ENCODE measurements at regions not wholly inside any gene's neighbourhood (a gene's known extent, or its start where the extent isn't known, plus 50 kb on each side); places are given as distances from the start of the nearest gene placed in this dataset.
A peak's percentile ranks its signal among the peaks of the same experiment; 100 is the strongest.

- ATAC-seq (no peak), DNase-seq (ENCODE audit: low spot score) (no peak)
- intact Hi-C loops (cut with DNase I) = no loop called here
Observed at GRCh38 chr2:16513626-16514025, 152.0 kb downstream of the CYRIA start.

GRCh38 chr2:16511041-16511440 lies 154.6 kb downstream of the CYRIA start:
- intact Hi-C loops (cut with DNase I) = no loop called here
- ATAC-seq = no peak
- no peak for DNase-seq (ENCODE audit: low spot score)

GRCh38 chr2:16509042-16509441 lies 156.6 kb downstream of the CYRIA start:
- no peak for ATAC-seq
- no peak for DNase-seq (ENCODE audit: low spot score)
- intact Hi-C loops (cut with DNase I) = loop anchor here (10.0 kb wide), 1 partner anchor 874 kb away; no protein-coding TSS in a partner anchor

- no peak for DNase-seq (ENCODE audit: low spot score)
- ATAC-seq = no peak
- intact Hi-C loops (cut with DNase I) = loop anchor here (10.0 kb wide), 1 partner anchor 874 kb away; no protein-coding TSS in a partner anchor
Observed at GRCh38 chr2:16508490-16508851, 157.2 kb downstream of the CYRIA start.

- peak; percentile 83 for ATAC-seq
- DNase-seq (ENCODE audit: low spot score) = peak; percentile 63
- intact Hi-C loops (cut with DNase I) = loop anchor here (10.0 kb wide), 1 partner anchor 873 kb away; no protein-coding TSS in a partner anchor
Observed at GRCh38 chr2:16507655-16508489, 157.8 kb downstream of the CYRIA start.

GRCh38 chr2:16506366-16506765 lies 159.3 kb downstream of the CYRIA start:
- ATAC-seq = no peak
- no peak for DNase-seq (ENCODE audit: low spot score)
- intact Hi-C loops (cut with DNase I) = loop anchor here (10.0 kb wide), 1 partner anchor 872 kb away; no protein-coding TSS in a partner anchor

- intact Hi-C loops (cut with DNase I) = no loop called here
- DNase-seq (ENCODE audit: low spot score) (no peak), ATAC-seq (peak; percentile 63)
Observed at GRCh38 chr2:16496426-16497388, 168.9 kb downstream of the CYRIA start.

GRCh38 chr2:16495509-16496208 lies 170.0 kb downstream of the CYRIA start:
- ATAC-seq = peak; percentile 96
- intact Hi-C loops (cut with DNase I) = no loop called here
- no peak for DNase-seq (ENCODE audit: low spot score)

- DNase-seq (ENCODE audit: low spot score) (no peak), ATAC-seq (no peak)
- intact Hi-C loops (cut with DNase I) = loop anchor here (5.0 kb wide), 1 partner anchor 1262 kb away; no protein-coding TSS in a partner anchor
Observed at GRCh38 chr2:16494836-16495508, 170.7 kb downstream of the CYRIA start.

- DNase-seq (ENCODE audit: low spot score) = no peak
- ATAC-seq = no peak
- intact Hi-C loops (cut with DNase I) = loop anchor here (5.0 kb wide), 1 partner anchor 1264 kb away; no protein-coding TSS in a partner anchor
Observed at GRCh38 chr2:16493788-16494187, 171.8 kb downstream of the CYRIA start.

GRCh38 chr2:16487686-16488085 lies 177.9 kb downstream of the CYRIA start:
- intact Hi-C loops (cut with DNase I) = no loop called here
- ATAC-seq (no peak), DNase-seq (ENCODE audit: low spot score) (no peak)

- no peak for DNase-seq (ENCODE audit: low spot score)
- ATAC-seq = no peak
- intact Hi-C loops (cut with DNase I) = no loop called here
Observed at GRCh38 chr2:16485251-16485650, 180.4 kb downstream of the CYRIA start.

- no peak for ATAC-seq
- no peak for DNase-seq (ENCODE audit: low spot score)
- intact Hi-C loops (cut with DNase I) = no loop called here
Observed at GRCh38 chr2:16482460-16482859, 183.2 kb downstream of the CYRIA start.

- ATAC-seq = no peak
- intact Hi-C loops (cut with DNase I) = no loop called here
- DNase-seq (ENCODE audit: low spot score) = no peak
Observed at GRCh38 chr2:16481351-16481750, 184.3 kb downstream of the CYRIA start.

- DNase-seq (ENCODE audit: low spot score) (no peak), ATAC-seq (no peak)
- intact Hi-C loops (cut with DNase I) = no loop called here
Observed at GRCh38 chr2:16479721-16480120, 185.9 kb downstream of the CYRIA start.

GRCh38 chr2:16478434-16479210 lies 187.0 kb downstream of the CYRIA start:
- intact Hi-C loops (cut with DNase I) = no loop called here
- no peak for DNase-seq (ENCODE audit: low spot score)
- no peak for ATAC-seq

- no peak for DNase-seq (ENCODE audit: low spot score)
- no peak for ATAC-seq
- intact Hi-C loops (cut with DNase I) = no loop called here
Observed at GRCh38 chr2:16477648-16478047, 188.0 kb downstream of the CYRIA start.

GRCh38 chr2:16476866-16477265 lies 188.8 kb downstream of the CYRIA start:
- intact Hi-C loops (cut with DNase I) = no loop called here
- no peak for DNase-seq (ENCODE audit: low spot score)
- no peak for ATAC-seq
